ENCODE measurements at regions not wholly inside any gene's neighbourhood (a gene's known extent, or its start where the extent isn't known, plus 50 kb on each side); places are given as distances from the start of the nearest gene placed in this dataset.
"Not testable (repeated sequence)": the region's sequence is repeated elsewhere in the genome, so short reads cannot be mapped to it uniquely, and the experiment has no call there.

DNA sequence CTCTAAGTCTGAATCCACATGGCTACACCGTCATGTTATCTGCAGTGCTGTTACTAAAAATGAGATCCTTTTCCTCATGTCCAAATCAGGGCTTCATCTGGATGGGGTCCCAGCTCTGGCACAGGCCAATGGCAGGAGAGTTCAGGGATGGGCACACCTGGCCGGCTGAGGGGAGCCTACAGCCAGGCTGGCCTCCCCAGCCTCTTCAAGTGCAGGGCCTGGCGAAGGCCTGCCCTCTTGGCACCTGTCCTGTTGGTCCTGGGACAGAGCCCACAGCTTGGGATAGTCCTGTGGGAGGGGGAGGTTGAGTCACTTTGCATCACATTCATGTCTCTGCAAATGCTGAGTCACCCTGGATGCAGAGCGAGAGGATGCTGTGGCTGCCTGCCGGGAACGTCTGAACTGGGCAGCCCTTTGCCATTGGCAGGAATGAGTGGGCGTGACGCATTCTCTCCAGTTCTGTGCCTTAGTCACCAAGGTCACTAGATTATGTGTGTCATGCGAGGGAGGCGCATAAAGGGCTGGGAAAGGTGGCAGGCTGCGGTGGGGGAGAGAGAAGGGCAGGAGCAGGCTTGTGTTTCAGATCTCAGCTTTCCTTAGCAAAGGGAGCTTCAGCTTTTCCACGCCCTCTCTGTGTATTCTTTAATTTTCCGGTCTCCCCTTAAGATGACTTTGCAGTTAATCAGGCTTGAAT, 223.2 kb upstream of the ECI2 start:
- no peak for TF ChIP-seq POLR2A (IDR thresholded peaks at IDR 0.05)
- TF ChIP-seq, protein P1, sequence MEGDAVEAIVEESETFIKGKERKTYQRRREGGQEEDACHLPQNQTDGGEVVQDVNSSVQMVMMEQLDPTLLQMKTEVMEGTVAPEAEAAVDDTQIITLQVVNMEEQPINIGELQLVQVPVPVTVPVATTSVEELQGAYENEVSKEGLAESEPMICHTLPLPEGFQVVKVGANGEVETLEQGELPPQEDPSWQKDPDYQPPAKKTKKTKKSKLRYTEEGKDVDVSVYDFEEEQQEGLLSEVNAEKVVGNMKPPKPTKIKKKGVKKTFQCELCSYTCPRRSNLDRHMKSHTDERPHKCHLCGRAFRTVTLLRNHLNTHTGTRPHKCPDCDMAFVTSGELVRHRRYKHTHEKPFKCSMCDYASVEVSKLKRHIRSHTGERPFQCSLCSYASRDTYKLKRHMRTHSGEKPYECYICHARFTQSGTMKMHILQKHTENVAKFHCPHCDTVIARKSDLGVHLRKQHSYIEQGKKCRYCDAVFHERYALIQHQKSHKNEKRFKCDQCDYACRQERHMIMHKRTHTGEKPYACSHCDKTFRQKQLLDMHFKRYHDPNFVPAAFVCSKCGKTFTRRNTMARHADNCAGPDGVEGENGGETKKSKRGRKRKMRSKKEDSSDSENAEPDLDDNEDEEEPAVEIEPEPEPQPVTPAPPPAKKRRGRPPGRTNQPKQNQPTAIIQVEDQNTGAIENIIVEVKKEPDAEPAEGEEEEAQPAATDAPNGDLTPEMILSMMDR (IDR thresholded peaks at IDR 0.05) = no peak
- peak; percentile 92 to 96 for DNase-seq (ENCODE audit: low spot score in 2 of 2)
- no peak overlapping the region for H3K4me3 ChIP-seq (ENCODE audit: low read depth, poor library complexity, severe bottlenecking)
- 10 to 11% methylated on average over 13 of the region's 13 CpGs for WGBS, 2 donors
- intact Hi-C loops (cut with DNase I; ENCODE audit: low total_unique reads) = no loop called here

DNA sequence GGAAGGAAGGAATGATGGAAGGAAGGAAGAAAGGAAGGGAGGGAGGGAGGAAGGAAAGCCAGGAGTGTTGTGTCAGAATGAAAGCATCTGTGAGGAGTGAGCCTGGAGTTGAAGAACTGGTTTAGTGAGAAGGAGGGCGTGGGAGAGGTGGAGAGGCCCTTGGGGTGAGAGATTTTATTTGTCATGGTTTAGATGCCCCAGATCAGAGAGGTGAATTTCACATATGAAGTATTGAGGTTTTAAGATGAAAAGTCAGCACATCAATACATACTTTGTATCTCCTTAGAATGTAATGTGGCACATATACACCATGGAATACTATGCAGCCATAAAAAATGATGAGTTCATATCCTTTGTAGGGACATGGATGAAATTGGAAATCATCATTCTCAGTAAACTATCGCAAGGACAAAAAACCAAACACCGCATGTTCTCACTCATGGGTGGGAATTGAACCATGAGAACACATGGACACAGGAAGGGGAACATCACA, 222.3 kb upstream of the ECI2 start:
- H3K4me3 ChIP-seq (ENCODE audit: low read depth, poor library complexity, severe bottlenecking); intact Hi-C loops (cut with DNase I; ENCODE audit: low total_unique reads): not testable (repeated sequence)
- peak in 1 of 2 donors; percentile 26 for DNase-seq (ENCODE audit: low spot score in 2 of 2)
- WGBS, 2 donors = 78 to 81% methylated on average over 3 of the region's 3 CpGs

DNA sequence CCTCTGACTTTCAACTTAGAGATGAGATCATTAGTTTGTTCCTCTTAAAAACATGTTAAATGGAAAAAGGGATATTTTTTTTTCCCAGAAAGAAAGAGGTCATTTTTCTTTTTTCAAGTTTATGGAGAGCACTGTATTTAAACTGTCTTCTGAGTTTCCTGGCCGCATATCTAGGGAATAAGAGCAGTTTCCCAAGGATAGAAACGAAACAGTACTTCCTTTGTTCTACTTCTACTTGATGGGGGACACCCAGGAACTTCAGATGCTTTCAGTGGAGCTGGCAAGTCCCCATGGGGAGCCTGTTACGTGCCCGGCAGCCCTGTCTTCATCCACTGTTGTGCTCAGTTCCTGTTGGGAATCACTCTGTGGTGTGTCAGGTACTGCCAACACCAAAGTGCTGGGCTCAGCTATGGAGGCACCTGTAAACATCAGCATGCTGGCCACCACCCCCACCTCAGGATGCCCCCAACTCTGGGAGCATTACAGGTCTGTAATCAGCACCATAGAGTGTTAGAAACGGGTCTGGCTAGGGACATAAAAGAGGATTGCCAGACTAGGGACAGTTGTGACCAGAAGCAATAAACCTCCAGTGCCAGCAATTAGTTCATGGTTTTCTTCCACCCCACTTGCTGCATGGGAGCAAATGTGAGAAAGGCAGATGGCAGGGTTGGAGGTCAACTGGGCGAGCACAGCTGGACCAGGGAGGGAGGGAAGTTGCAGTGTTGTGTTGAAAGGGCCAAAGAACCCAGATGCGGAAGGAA, 221.7 kb upstream of the ECI2 start:
- H3K4me3 ChIP-seq (ENCODE audit: low read depth, poor library complexity, severe bottlenecking) = no peak overlapping the region
- intact Hi-C loops (cut with DNase I; ENCODE audit: low total_unique reads) = no loop called here
- TF ChIP-seq, protein P1 (IDR thresholded peaks at IDR 0.05) = no peak
- TF ChIP-seq POLR2A (IDR thresholded peaks at IDR 0.05) = no peak
- DNase-seq (ENCODE audit: low spot score in 2 of 2) = peak in 1 of 2 donors; percentile 83
- WGBS, 2 donors = 60 to 65% methylated on average over 7 of the region's 7 CpGs

DNA sequence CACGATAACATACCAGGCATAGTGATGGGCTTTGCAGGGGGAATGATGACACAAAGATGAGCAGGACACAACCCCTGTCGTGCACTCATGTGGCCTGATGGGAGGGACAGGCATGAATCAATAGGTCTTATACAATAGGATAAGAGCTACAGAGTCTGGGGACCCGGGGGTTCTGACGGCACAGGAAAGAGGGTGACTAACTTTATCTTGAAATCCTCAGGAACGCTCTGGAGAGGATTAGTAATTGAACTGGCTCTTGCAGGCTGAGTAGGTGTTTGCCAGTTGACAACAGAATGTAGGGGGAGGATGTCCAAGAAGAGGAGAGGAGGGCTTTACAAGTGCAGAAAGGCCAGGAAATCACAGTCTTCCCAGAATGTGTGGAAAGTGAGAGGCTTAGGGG, 219.9 kb upstream of the ECI2 start:
- 71% methylated on average over 5 of the region's 5 CpGs for WGBS, 2 donors
- TF ChIP-seq, protein P1 (IDR thresholded peaks at IDR 0.05) = no peak
- intact Hi-C loops (cut with DNase I; ENCODE audit: low total_unique reads) = no loop called here
- peak in 1 of 2 donors; percentile 28 for DNase-seq (ENCODE audit: low spot score in 2 of 2)
- H3K4me3 ChIP-seq (ENCODE audit: low read depth, poor library complexity, severe bottlenecking) = no peak overlapping the region

DNA sequence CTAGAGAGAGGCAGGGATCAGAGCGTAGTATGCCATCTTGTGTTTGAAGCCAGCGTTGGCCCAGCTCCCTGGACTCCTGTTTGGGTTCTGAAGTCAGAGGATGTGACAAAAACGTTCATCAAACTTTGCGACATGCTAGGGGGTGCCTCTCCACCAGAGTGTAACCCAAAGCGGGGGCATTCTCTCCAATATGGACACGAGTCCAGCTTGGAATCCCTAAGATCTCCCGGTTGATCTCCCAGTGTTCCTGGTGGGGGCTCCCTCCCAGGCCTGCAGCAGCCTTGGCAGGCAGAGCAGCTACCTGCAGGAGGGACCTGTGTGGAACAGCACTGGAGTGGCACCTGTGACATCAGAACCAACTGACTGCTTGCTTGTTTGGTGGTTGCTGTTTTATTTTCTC, 218.8 kb upstream of the ECI2 start:
- WGBS, 2 donors = 83 to 87% methylated on average over 7 of the region's 7 CpGs
- TF ChIP-seq POLR2A (IDR thresholded peaks at IDR 0.05) = no peak
- TF ChIP-seq, protein P1 (IDR thresholded peaks at IDR 0.05) = no peak
- intact Hi-C loops (cut with DNase I; ENCODE audit: low total_unique reads) = no loop called here

DNA sequence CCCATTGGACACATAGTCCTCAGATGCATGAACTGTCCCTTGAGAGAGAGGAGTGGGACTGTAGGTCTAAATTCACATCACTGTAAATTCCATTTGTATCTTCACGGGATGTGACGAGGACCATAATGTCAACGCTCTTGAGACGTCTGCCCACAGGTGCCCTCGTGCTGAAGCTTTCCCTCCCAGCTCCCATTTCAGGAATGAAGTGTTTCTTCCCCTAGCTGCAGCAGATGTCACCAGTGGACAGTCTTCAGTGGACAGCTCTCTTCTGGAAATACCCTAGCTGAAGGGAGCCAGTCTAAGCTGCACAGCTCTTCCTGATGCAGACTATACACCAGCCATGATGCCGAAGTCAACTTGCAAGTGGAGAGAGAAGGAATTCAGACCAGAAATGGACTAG, 217.4 kb upstream of the ECI2 start:
- intact Hi-C loops (cut with DNase I; ENCODE audit: low total_unique reads) = no loop called here
- 93 to 96% methylated on average over 6 of the region's 6 CpGs for WGBS, 2 donors
- TF ChIP-seq, protein P1 (IDR thresholded peaks at IDR 0.05) = no peak
- no peak for TF ChIP-seq POLR2A (IDR thresholded peaks at IDR 0.05)
- H3K4me3 ChIP-seq (ENCODE audit: low read depth, poor library complexity, severe bottlenecking) = no peak overlapping the region
- peak in 1 of 2 donors; percentile 42 for DNase-seq (ENCODE audit: low spot score in 2 of 2)

More for the DNA sequence above, 218.8 kb upstream of the ECI2 start:
- no peak overlapping the region for H3K4me3 ChIP-seq (ENCODE audit: low read depth, poor library complexity, severe bottlenecking)
- DNase-seq (ENCODE audit: low spot score in 2 of 2) = peak in 1 of 2 donors; percentile 68

All from lower leg skin (tissue), 4 donors.